ENCODE measurements at regions not wholly inside any gene's neighbourhood (a gene's known extent, or its start where the extent isn't known, plus 50 kb on each side); places are given as distances from the start of the nearest gene placed in this dataset.
A peak's percentile ranks its signal among the peaks of the same experiment; 100 is the strongest.
"Not testable (repeated sequence)": the region's sequence is repeated elsewhere in the genome, so short reads cannot be mapped to it uniquely, and the experiment has no call there.

- intact Hi-C loops (cut with DNase I), result no loop called here
- peak; percentile 85 for DNase-seq (ENCODE audit: low spot score)
Observed at GRCh38 chr14:71235875-71236274, 328.6 kb downstream of the PCNX1 start.

GRCh38 chr14:71236487-71236886 lies 329.2 kb downstream of the PCNX1 start:
- no peak for DNase-seq (ENCODE audit: low spot score)
- intact Hi-C loops (cut with DNase I), result no loop called here

- no peak for DNase-seq (ENCODE audit: low spot score)
- intact Hi-C loops (cut with DNase I), result no loop called here
Observed at GRCh38 chr14:71237556-71237955, 330.3 kb downstream of the PCNX1 start.

GRCh38 chr14:71238835-71239234 lies 331.6 kb downstream of the PCNX1 start:
- no peak for DNase-seq (ENCODE audit: low spot score)
- intact Hi-C loops (cut with DNase I), result no loop called here

DNA sequence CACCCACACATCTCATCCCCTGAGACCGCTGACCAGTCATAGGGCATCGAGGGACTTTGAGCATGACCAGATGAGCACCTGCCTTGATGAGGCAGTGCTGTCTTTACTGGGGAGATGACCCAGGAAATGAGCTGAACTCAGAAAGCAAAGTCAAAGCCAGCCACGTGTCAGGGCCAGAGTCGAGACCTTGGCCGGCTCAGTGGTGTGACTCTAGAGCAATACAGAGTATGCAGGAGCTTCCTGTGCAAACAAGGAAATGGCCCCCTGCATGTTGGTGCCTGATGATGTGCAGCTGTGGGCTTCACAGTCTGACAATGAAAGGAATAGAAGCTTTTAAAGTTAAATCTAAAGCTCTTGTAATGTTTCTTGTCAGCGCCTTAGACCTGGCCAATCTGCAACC lies 332.9 kb downstream of the PCNX1 start:
- intact Hi-C loops (cut with DNase I), result no loop called here
- DNase-seq (ENCODE audit: low spot score), result no peak

DNA sequence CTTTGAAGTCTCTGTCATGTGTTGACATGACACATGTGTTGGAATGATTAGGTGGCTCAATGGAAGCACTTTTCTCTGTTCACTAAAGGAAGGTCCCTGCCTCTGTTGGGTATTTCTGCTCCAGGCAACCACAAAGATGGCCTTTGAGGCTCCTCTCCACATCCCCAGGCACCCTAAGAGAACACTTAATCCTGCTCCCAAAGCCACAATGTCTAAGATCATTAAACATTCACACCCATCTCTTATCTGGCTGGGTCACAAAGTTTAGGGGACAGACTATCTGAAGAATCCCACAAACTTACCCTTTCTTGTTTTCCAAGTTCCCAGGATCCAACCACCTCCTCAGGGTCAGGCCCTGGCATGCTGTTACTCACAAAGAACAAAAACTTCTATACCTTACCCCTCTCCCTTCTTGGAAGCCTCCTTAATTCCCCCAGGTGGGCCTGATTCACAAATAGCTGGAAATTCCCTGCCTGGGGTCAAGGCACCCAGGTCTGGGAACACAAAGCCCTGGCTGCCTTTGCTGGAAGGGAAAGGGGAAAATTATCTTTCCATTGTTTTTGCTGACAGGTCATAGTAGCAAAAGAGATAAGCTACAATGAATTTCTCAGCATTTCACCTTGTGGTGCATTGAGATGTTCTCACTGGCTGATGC lies 333.7 kb downstream of the PCNX1 start:
- no peak for DNase-seq (ENCODE audit: low spot score)
- intact Hi-C loops (cut with DNase I), result no loop called here

DNA sequence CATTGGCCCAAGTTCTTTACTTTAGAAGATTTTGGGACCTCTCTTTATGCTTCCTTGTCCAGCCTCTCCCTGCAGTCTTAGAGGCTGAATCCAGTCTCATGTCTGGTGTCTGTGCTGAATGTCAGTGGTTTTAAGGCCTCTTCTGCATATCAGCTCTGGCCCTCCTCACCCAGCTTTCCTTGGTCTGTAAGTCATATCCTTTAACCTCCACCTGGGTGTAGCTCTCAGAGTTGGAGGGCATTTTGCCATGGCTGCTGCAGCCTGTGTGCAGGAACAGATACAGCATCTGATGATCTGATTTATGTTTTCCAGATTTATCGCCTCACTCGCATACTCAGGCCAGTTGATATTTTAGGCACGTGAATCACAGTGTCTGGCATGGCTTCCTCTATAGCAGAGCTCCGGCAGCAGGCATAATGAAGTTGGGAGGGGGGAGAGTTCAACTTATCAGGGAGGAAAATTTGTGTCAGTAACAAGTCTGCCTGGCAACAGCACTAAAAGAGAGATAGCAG lies 335.0 kb downstream of the PCNX1 start:
- intact Hi-C loops (cut with DNase I), result no loop called here
- DNase-seq (ENCODE audit: low spot score), result no peak

DNA sequence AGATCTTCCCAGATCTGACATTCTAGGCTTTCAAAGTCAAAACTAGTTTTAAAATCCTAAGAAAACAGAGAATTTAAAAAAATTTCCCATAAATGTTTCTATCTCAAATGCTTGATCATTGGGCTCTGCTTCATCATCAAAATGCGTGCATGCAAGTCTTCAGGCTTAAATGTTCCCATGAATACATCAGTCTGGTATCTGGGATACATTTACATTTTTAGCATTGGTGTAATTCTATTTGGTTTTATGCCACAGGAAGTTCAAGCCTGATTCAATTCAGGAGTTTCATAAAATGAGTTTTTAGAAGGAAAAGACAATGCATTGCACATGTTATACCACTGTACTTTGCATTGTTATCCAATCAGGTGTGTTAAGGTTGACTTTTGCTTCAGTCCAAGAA lies 336.4 kb downstream of the PCNX1 start:
- intact Hi-C loops (cut with DNase I), result no loop called here
- no peak for DNase-seq (ENCODE audit: low spot score)

DNA sequence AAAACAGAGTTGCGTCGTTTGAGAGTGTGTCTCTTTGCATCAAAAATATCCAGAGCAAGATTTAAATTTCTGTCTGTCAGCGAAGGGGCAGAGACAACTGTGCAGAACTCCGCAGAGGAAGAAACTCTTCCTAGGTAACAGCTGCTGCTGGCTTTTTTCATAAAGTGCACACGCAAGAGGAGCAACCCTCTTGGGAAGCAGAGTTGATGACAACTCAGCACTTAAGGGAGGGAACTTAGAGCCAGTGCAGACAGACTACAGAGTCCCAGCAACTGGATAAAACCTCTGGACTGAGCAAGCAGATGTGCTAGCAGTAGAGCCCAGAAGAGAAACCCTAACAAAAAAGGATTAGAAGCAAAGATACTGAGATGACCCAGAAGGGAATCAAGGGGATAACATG lies 337.1 kb downstream of the PCNX1 start:
- no peak for DNase-seq (ENCODE audit: low spot score)
- intact Hi-C loops (cut with DNase I), result no loop called here

DNA sequence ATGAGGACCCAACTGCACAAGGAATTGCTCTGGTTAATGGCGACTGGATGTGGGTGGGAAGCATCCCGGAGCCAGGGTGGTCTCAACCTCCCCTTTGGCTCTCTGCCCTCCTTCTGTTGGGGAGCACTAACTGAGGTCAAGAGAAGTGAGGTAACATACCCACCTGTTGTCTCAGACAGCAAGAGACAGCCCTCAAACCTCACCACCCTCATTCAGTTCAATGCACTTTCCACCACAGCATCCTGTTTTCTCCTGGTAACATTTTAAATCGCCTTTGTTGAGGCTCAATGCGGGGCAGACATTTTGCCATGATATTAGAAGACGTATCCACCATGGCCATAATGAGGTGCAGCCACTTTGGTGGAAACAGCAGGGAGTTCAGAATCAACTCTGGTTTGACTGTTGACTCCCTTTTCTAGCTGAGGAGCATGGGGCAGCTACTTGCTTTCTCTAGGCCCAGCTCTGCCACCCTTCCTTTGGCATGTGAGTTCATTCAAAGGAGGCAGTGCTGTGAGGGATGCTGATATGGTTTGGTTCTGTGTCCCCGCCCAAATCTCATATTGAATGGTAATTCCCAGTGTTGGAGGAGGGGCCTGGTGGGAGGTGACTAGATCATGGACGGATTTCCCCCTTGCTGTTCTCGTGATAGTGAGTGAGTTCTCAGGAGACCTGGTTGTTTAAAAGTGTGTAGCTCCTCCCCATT lies 338.6 kb downstream of the PCNX1 start:
- DNase-seq (ENCODE audit: low spot score), result no peak
- intact Hi-C loops (cut with DNase I), result no loop called here

DNA sequence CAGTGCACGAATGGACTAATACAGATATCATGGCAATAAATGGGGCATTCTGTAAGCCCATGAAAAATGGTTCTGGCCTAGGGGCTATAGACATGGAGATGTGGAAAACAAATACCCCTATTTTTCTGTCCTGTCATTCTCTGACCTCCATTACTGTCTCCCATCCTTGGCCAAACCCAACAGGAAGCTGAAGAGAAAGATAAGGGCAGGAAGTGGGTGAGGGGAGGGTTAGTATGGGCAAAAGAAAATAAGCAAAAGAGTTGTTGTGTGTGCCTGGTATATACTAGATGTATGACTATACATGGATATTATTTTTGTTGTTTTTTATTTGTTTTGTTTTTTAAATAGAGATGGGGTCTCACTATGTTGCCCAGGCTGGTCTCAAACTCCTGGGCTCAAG lies 339.3 kb downstream of the PCNX1 start:
- no peak for DNase-seq (ENCODE audit: low spot score)

GRCh38 chr14:71247106-71247505 lies 339.8 kb downstream of the PCNX1 start:
- intact Hi-C loops (cut with DNase I), result no loop called here
- DNase-seq (ENCODE audit: low spot score), result no peak

More for the DNA sequence above, 339.3 kb downstream of the PCNX1 start:
- intact Hi-C loops (cut with DNase I), result no loop called here

GRCh38 chr14:71248194-71248593 lies 340.9 kb downstream of the PCNX1 start:
- intact Hi-C loops (cut with DNase I), result no loop called here
- DNase-seq (ENCODE audit: low spot score), result no peak

DNA sequence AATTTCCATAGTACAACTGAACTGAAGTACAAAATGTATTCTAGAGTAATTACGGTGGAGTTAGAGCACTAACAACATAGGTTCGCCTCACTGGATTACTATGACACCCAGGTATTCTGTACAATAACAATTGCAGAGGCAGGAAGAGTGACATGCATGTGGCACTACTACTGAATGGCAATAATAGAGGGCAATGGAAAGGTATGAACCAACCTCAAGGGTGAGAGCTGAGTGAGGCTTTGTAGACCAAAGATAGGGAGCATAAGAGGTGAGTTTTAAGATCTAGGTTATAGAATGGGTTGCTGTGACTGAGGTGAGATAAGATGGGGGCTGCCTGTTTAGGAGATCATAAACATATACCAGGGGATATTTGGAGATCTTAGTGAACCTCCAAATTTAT lies 343.1 kb downstream of the PCNX1 start:
- intact Hi-C loops (cut with DNase I), result no loop called here
- no peak for DNase-seq (ENCODE audit: low spot score)

DNA sequence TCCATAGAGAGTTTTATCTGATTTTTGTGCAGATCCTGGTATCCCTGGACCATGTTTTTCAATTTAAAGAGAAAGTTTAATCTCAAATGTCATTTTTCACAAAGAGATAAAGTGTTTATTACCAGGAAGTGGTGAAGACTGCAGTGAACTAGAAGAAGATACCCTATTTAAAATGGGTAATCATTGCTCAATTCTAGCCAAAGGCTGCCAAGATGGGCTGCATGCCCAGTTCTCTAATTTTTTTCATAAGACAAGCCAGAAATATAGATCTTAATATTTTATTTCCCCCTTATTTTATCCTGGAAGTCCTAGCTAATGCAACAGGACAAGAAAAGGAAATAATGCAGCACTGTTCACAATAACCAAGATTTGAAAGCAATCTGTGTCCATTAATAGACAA lies 343.5 kb downstream of the PCNX1 start:
- no peak for DNase-seq (ENCODE audit: low spot score)
- intact Hi-C loops (cut with DNase I), result no loop called here

GRCh38 chr14:71254091-71254719 lies 346.9 kb downstream of the PCNX1 start:
- DNase-seq (ENCODE audit: low spot score); intact Hi-C loops (cut with DNase I): not testable (repeated sequence)

GRCh38 chr14:71261206-71261605 lies 353.9 kb downstream of the PCNX1 start:
- intact Hi-C loops (cut with DNase I), result no loop called here
- DNase-seq (ENCODE audit: low spot score), result no peak

DNA sequence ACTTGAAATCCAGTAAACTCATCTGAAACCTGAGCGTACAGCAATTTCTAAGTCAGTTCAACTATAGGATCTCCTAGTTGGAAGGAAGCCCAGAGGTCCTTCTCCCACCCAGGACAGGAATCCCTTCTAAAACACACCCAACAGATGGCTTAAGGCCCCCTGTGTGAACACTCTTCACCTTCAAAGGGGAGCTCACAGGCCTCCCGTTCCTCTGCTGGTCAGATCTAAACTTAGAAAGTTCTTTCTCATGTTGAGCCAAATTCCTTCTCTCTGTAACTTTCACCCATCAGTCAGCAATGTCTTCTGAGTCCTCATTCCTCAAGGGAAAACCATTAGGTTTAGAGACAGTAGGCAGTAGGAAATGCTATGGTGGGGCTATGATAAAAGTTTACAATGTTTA lies 355.2 kb downstream of the PCNX1 start:
- DNase-seq (ENCODE audit: low spot score), result no peak

GRCh38 chr14:71264260-71264659 lies 357.0 kb downstream of the PCNX1 start:
- DNase-seq (ENCODE audit: low spot score), result no peak
- intact Hi-C loops (cut with DNase I), result no loop called here

More for the DNA sequence above, 355.2 kb downstream of the PCNX1 start:
- intact Hi-C loops (cut with DNase I), result no loop called here

GRCh38 chr14:71267007-71267513 lies 359.8 kb downstream of the PCNX1 start:
- intact Hi-C loops (cut with DNase I), result no loop called here
- no peak for DNase-seq (ENCODE audit: low spot score)

All from posterior vena cava (tissue), 2 donors.